CD4-positive, alpha-beta T cell (primary cell): ENCODE measurements at regions not wholly inside any gene's neighbourhood (a gene's known extent, or its start where the extent isn't known, plus 50 kb on each side); places are given as distances from the start of the nearest gene placed in this dataset.

Experiments used
- ATAC-seq: fragments of 200-7000 bp; cut with Tn5 transposase; one replicate; pipeline ENCODE4 v1.10.0; 2022; ENCODE audit warnings: mild to moderate bottlenecking; ENCODE audit not compliant: poor library complexity
- CTCF ChIA-PET: fragments of 350-600 bp; sonication (Branson Sonifier 250); formaldehyde crosslinking; loops from one replicate; lab custom pipeline; 2021; ENCODE audit warnings: antibody characterized with exemption, inconsistent platforms; lab: Charles Lee
- POLR2A ChIA-PET: fragments of 350-600 bp; sonication (Branson Sonifier 250); formaldehyde crosslinking; loops from one replicate; lab custom pipeline; 2021; ENCODE audit warnings: antibody characterized with exemption, inconsistent platforms; lab: Charles Lee
- DNase-seq, 14 experiments: peaks; one replicate each; pipeline ENCODE4 v3.0.0-alpha.2; 2013 to 2020; ENCODE audit warnings: mixed read lengths in 2 of 14
- H3K27ac ChIP-seq, 2 donors: one replicate each; pipeline versions ENCODE4 v1.5.1 to v1.7.0; 2013; ENCODE audit warnings: low read length in 2 of 2, low read depth in 1 of 2, mild to moderate bottlenecking in 1 of 2
- H3K27me3 ChIP-seq, 2 experiments: 1 replicate in 1 of 2; 2 replicates in 1 of 2; pipeline versions ENCODE4 v1.6.1 to v1.7.0; 2013; ENCODE audit warnings: low read length in 2 of 2, control low read depth in 1 of 2, mild to moderate bottlenecking in 1 of 2, moderate library complexity in 1 of 2; ENCODE audit not compliant: insufficient read depth in 2 of 2, control insufficient read depth in 1 of 2
- H3K36me3 ChIP-seq: one replicate; pipeline ENCODE4 v1.6.1; 2013; ENCODE audit warnings: low read length, control low read depth; ENCODE audit not compliant: insufficient read depth
- H3K4me1 ChIP-seq: one replicate; pipeline ENCODE4 v1.6.1; 2013; ENCODE audit warnings: low read length, control low read depth; ENCODE audit not compliant: insufficient read depth
- H3K4me3 ChIP-seq: one replicate; pipeline ENCODE4 v1.5.1; 2013; ENCODE audit warnings: mild to moderate bottlenecking, low read length, moderate library complexity
- H3K9me3 ChIP-seq, 2 experiments: 1 replicate in 1 of 2; 2 replicates in 1 of 2; pipeline versions ENCODE4 v1.6.1 to v1.7.0; 2013; ENCODE audit warnings: low read length in 2 of 2, mild to moderate bottlenecking in 2 of 2, control low read depth in 1 of 2, moderate library complexity in 1 of 2; ENCODE audit not compliant: control insufficient read depth in 1 of 2, insufficient read depth in 1 of 2
- H3K27ac Mint-ChIP-seq: one replicate; pipeline ENCODE4 v1.8.0; 2020; ENCODE audit warnings: mixed read lengths
- H3K27me3 Mint-ChIP-seq: one replicate; pipeline ENCODE4 v1.8.0; 2021; ENCODE audit warnings: mixed read lengths
- H3K36me3 Mint-ChIP-seq: one replicate; pipeline ENCODE4 v1.8.0; 2021; ENCODE audit warnings: low read depth, mixed read lengths
- H3K4me1 Mint-ChIP-seq: one replicate; pipeline ENCODE4 v1.8.0; 2021; ENCODE audit warnings: low read depth, mixed read lengths
- H3K4me3 Mint-ChIP-seq: one replicate; pipeline ENCODE4 v1.8.0; 2020; ENCODE audit warnings: mild to moderate bottlenecking, mixed read lengths
- H3K9me3 Mint-ChIP-seq: one replicate; pipeline ENCODE4 v1.8.0; 2020; ENCODE audit warnings: mixed read lengths
- CTCF ChIP-seq: fragments of 200-600 bp; IDR thresholded peaks from one replicate; pipeline ENCODE4 v1.8.0; 2022; ENCODE audit warnings: antibody characterized with exemption, mild to moderate bottlenecking
- intact Hi-C, 2 experiments: fragments of 100-400 bp; cut with DNase I in 1 of 2; cut with micrococcal nuclease in 1 of 2; formaldehyde crosslinking; loops; one replicate each; pipeline versions ENCODE4 v1.15.1 to v1.9.0; 2023 to 2025; cut with DNase I, micrococcal nuclease

GRCh38 chr6:109315341-109316110 lies 66.7 kb downstream of the CD164 start:
- Mint-ChIP-seq H3K27ac (no peak overlapping the region), H3K4me3 (no peak overlapping the region), H3K9me3 (no peaks in the 10 kb centered on the region), H3K27me3 (no peaks in the 10 kb centered on the region), H3K36me3 (no peaks in the 10 kb centered on the region), H3K4me1 (no peaks in the 10 kb centered on the region)
- no peak for ATAC-seq
- Histone ChIP-seq H3K4me1 (no peaks in the 10 kb centered on the region), H3K4me3 (no peak overlapping the region), H3K36me3 (no peaks in the 10 kb centered on the region), H3K27ac (no peak overlapping the region), H3K9me3 (no peaks in the 10 kb centered on the region), H3K27me3 (no peaks in the 10 kb centered on the region)
- DNase-seq: no peak
- no peak for TF ChIP-seq CTCF
- intact Hi-C loops: no loop called here
- ChIA-PET POLR2A (no interaction called here), CTCF (interaction anchor here (1.7 kb wide), 1 partner anchor 10 kb away, joined by 4 read pairs; no protein-coding TSS in a partner anchor)

- no peak overlapping the region for H3K27ac ChIP-seq
- H3K27me3 Mint-ChIP-seq: no peaks in the 10 kb centered on the region
Measured at GRCh38 chr6:109314313-109314712, 68.0 kb downstream of the CD164 start.

GRCh38 chr6:109313139-109313538 lies 69.1 kb downstream of the CD164 start:
- POLR2A ChIA-PET: no interaction called here
- no peak overlapping the region for H3K4me3 ChIP-seq
- H3K4me1 Mint-ChIP-seq: no peaks in the 10 kb centered on the region

More at GRCh38 chr6:109314313-109314712, 68.0 kb downstream of the CD164 start:
- intact Hi-C loops: no loop called here
- ATAC-seq: no peak
- no peak for TF ChIP-seq CTCF
- Histone ChIP-seq H3K9me3 (no peaks in the 10 kb centered on the region), H3K4me3 (no peak overlapping the region), H3K27me3 (no peaks in the 10 kb centered on the region), H3K4me1 (no peaks in the 10 kb centered on the region), H3K36me3 (no peaks in the 10 kb centered on the region)
- Mint-ChIP-seq H3K36me3 (no peaks in the 10 kb centered on the region), H3K27ac (no peak overlapping the region), H3K4me1 (no peaks in the 10 kb centered on the region), H3K9me3 (no peaks in the 10 kb centered on the region), H3K4me3 (no peak overlapping the region)
- no peak for DNase-seq
- ChIA-PET CTCF (no interaction called here), POLR2A (no interaction called here)

More at GRCh38 chr6:109313139-109313538, 69.1 kb downstream of the CD164 start:
- Histone ChIP-seq H3K36me3 (no peaks in the 10 kb centered on the region), H3K27me3 (no peaks in the 10 kb centered on the region), H3K9me3 (no peaks in the 10 kb centered on the region), H3K4me1 (no peaks in the 10 kb centered on the region), H3K27ac (no peak overlapping the region)
- H3K4me3 Mint-ChIP-seq: no peak overlapping the region
- no peak for TF ChIP-seq CTCF
- ATAC-seq: no peak
- no peaks in the 10 kb centered on the region for H3K9me3 Mint-ChIP-seq
- H3K36me3 Mint-ChIP-seq: no peaks in the 10 kb centered on the region
- H3K27ac Mint-ChIP-seq: no peak overlapping the region
- no peaks in the 10 kb centered on the region for H3K27me3 Mint-ChIP-seq
- CTCF ChIA-PET: no interaction called here
- intact Hi-C loops: no loop called here
- DNase-seq: no peak
